ENCODE measurements at regions not wholly inside any gene's neighbourhood (a gene's known extent, or its start where the extent isn't known, plus 50 kb on each side); places are given as distances from the start of the nearest gene placed in this dataset.

DNA sequence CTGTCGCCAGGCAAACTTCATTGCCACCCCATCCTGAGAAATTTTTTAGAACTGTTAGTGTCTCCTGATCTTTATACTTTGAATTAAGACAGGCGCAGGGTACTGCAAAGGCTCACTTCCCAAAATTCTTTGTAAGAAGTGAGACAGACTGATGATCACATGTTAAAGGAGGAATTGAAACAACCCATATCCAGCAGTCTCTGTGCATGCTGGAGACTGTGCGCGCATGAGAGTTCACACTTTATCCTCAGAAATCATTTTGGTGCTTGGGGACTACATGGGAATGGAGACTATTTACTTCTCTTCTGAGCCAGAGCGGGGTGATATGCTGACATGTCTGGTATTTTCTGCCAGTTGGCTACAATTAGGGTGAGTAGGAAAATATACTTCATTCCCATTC lies 91.2 kb downstream of the ZNF474 start:
- H3K4me1 Mint-ChIP-seq, result peaks cover 12% of the 10 kb centered on the region
- H3K27me3 Mint-ChIP-seq (ENCODE audit: low read depth), result no peaks in the 10 kb centered on the region; the same call in 1 of the 2 replicates
- ATAC-seq (no peak), DNase-seq (ENCODE audit: low spot score) (no peak)
- H3K9me3 Mint-ChIP-seq, result peaks cover 21% of the 10 kb centered on the region
- H3K36me3 Mint-ChIP-seq, result peaks cover 3% of the 10 kb centered on the region; the same call in 1 of the 2 replicates
- no peak overlapping the region for H3K27ac Mint-ChIP-seq
- ChIA-PET CTCF (no interaction called here), POLR2A (no interaction called here)
- TF ChIP-seq SMAD4 (CRISPR knock-in tag; IDR thresholded peaks at IDR 0.05), result no peak
- no peak for TF ChIP-seq TEAD4 (CRISPR knock-in tag; IDR thresholded peaks at IDR 0.05)
- no peak for TF ChIP-seq ZNF423 (CRISPR knock-in tag; IDR thresholded peaks at IDR 0.05)
- TF ChIP-seq, protein P1, sequence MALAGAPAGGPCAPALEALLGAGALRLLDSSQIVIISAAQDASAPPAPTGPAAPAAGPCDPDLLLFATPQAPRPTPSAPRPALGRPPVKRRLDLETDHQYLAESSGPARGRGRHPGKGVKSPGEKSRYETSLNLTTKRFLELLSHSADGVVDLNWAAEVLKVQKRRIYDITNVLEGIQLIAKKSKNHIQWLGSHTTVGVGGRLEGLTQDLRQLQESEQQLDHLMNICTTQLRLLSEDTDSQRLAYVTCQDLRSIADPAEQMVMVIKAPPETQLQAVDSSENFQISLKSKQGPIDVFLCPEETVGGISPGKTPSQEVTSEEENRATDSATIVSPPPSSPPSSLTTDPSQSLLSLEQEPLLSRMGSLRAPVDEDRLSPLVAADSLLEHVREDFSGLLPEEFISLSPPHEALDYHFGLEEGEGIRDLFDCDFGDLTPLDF (CRISPR knock-in tag; IDR thresholded peaks at IDR 0.05), result no peak
- no peak for TF ChIP-seq CREB1 (CRISPR knock-in tag; IDR thresholded peaks at IDR 0.05)
- no peak for TF ChIP-seq ELF4 (CRISPR knock-in tag; IDR thresholded peaks at IDR 0.05; ENCODE audit: low read depth)
- TF ChIP-seq JAZF1 (CRISPR knock-in tag; IDR thresholded peaks at IDR 0.05), result no peak
- no peak for TF ChIP-seq ZNF671 (CRISPR knock-in tag; IDR thresholded peaks at IDR 0.05)
- TF ChIP-seq JUN (CRISPR knock-in tag; IDR thresholded peaks at IDR 0.05), result no peak
- TF ChIP-seq, protein P2, sequence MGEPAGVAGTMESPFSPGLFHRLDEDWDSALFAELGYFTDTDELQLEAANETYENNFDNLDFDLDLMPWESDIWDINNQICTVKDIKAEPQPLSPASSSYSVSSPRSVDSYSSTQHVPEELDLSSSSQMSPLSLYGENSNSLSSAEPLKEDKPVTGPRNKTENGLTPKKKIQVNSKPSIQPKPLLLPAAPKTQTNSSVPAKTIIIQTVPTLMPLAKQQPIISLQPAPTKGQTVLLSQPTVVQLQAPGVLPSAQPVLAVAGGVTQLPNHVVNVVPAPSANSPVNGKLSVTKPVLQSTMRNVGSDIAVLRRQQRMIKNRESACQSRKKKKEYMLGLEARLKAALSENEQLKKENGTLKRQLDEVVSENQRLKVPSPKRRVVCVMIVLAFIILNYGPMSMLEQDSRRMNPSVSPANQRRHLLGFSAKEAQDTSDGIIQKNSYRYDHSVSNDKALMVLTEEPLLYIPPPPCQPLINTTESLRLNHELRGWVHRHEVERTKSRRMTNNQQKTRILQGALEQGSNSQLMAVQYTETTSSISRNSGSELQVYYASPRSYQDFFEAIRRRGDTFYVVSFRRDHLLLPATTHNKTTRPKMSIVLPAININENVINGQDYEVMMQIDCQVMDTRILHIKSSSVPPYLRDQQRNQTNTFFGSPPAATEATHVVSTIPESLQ (CRISPR knock-in tag; IDR thresholded peaks at IDR 0.05), result no peak
- no peak for TF ChIP-seq TP53 (CRISPR knock-in tag; IDR thresholded peaks at IDR 0.05)
- no peak for TF ChIP-seq ESRRA (CRISPR knock-in tag; IDR thresholded peaks at IDR 0.05; ENCODE audit: borderline replicate concordance)
- TF ChIP-seq, protein P3, sequence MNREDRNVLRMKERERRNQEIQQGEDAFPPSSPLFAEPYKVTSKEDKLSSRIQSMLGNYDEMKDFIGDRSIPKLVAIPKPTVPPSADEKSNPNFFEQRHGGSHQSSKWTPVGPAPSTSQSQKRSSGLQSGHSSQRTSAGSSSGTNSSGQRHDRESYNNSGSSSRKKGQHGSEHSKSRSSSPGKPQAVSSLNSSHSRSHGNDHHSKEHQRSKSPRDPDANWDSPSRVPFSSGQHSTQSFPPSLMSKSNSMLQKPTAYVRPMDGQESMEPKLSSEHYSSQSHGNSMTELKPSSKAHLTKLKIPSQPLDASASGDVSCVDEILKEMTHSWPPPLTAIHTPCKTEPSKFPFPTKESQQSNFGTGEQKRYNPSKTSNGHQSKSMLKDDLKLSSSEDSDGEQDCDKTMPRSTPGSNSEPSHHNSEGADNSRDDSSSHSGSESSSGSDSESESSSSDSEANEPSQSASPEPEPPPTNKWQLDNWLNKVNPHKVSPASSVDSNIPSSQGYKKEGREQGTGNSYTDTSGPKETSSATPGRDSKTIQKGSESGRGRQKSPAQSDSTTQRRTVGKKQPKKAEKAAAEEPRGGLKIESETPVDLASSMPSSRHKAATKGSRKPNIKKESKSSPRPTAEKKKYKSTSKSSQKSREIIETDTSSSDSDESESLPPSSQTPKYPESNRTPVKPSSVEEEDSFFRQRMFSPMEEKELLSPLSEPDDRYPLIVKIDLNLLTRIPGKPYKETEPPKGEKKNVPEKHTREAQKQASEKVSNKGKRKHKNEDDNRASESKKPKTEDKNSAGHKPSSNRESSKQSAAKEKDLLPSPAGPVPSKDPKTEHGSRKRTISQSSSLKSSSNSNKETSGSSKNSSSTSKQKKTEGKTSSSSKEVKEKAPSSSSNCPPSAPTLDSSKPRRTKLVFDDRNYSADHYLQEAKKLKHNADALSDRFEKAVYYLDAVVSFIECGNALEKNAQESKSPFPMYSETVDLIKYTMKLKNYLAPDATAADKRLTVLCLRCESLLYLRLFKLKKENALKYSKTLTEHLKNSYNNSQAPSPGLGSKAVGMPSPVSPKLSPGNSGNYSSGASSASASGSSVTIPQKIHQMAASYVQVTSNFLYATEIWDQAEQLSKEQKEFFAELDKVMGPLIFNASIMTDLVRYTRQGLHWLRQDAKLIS (CRISPR knock-in tag; IDR thresholded peaks at IDR 0.05; ENCODE audit: borderline replicate concordance), result no peak
- no peak for TF ChIP-seq ZNF219 (CRISPR knock-in tag; IDR thresholded peaks at IDR 0.05; ENCODE audit: borderline replicate concordance)
- TF ChIP-seq, protein P4, sequence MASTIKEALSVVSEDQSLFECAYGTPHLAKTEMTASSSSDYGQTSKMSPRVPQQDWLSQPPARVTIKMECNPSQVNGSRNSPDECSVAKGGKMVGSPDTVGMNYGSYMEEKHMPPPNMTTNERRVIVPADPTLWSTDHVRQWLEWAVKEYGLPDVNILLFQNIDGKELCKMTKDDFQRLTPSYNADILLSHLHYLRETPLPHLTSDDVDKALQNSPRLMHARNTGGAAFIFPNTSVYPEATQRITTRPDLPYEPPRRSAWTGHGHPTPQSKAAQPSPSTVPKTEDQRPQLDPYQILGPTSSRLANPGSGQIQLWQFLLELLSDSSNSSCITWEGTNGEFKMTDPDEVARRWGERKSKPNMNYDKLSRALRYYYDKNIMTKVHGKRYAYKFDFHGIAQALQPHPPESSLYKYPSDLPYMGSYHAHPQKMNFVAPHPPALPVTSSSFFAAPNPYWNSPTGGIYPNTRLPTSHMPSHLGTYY (CRISPR knock-in tag; IDR thresholded peaks at IDR 0.05), result no peak
- H3K4me3 Mint-ChIP-seq, result no peak overlapping the region

DNA sequence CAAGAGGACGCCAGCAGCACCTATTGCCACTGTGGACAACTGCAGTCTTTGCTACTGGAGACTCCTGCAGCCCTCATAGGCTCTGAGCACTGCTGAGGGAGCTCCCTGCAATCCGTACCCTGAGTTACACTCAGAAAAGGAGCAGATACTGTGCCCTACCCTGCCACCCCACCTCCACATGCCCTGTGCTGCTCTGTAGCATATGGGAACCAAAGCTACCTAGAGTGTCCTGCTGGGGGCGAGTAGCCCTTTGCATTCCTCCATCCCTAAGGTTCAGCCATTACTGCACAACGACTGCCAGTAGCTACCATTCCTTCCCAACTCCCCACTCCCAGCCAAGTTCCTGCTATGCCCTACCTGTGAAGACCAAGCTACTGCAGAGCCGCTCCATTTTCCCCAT lies 90.2 kb upstream of the SNCAIP start:
- H3K4me3 Mint-ChIP-seq, result no peak overlapping the region
- peak; percentile 94 for ATAC-seq
- DNase-seq (ENCODE audit: low spot score), result peak; percentile 15
- no peaks in the 10 kb centered on the region; the same call in 1 of the 2 replicates for H3K27me3 Mint-ChIP-seq (ENCODE audit: low read depth)
- peak overlapping the region; percentile 21; the same call in 1 of the 2 replicates for H3K27ac Mint-ChIP-seq
- H3K36me3 Mint-ChIP-seq, result peaks cover 3% of the 10 kb centered on the region; the same call in 1 of the 2 replicates
- ChIA-PET CTCF (interaction anchor here (0.6 to 0.9 kb wide), 2 partner anchors 9 to 192 kb away, joined by 3 to 4 read pairs; no protein-coding TSS in a partner anchor), POLR2A (no interaction called here)
- peaks cover 10% of the 10 kb centered on the region for H3K4me1 Mint-ChIP-seq
- H3K9me3 Mint-ChIP-seq, result peaks cover 21% of the 10 kb centered on the region
- TF ChIP-seq ZNF317 (CRISPR knock-in tag; IDR thresholded peaks at IDR 0.05; ENCODE audit: borderline replicate concordance, low read depth) (no peak), NFATC4 (CRISPR knock-in tag; IDR thresholded peaks at IDR 0.05) (no peak), RELA (CRISPR knock-in tag; IDR thresholded peaks at IDR 0.05; ENCODE audit: borderline replicate concordance) (no peak)
- TF ChIP-seq, protein P5, sequence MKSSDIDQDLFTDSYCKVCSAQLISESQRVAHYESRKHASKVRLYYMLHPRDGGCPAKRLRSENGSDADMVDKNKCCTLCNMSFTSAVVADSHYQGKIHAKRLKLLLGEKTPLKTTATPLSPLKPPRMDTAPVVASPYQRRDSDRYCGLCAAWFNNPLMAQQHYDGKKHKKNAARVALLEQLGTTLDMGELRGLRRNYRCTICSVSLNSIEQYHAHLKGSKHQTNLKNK (CRISPR knock-in tag; IDR thresholded peaks at IDR 0.05), result no peak
- TF ChIP-seq, protein P6, sequence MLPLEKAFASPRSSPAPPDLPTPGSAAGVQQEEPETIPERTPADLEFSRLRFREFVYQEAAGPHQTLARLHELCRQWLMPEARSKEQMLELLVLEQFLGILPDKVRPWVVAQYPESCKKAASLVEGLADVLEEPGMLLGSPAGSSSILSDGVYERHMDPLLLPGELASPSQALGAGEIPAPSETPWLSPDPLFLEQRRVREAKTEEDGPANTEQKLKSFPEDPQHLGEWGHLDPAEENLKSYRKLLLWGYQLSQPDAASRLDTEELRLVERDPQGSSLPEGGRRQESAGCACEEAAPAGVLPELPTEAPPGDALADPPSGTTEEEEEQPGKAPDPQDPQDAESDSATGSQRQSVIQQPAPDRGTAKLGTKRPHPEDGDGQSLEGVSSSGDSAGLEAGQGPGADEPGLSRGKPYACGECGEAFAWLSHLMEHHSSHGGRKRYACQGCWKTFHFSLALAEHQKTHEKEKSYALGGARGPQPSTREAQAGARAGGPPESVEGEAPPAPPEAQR (CRISPR knock-in tag; IDR thresholded peaks at IDR 0.05), result no peak
- TF ChIP-seq, protein P2 (CRISPR knock-in tag; IDR thresholded peaks at IDR 0.05), result no peak
- TF ChIP-seq, protein P7, sequence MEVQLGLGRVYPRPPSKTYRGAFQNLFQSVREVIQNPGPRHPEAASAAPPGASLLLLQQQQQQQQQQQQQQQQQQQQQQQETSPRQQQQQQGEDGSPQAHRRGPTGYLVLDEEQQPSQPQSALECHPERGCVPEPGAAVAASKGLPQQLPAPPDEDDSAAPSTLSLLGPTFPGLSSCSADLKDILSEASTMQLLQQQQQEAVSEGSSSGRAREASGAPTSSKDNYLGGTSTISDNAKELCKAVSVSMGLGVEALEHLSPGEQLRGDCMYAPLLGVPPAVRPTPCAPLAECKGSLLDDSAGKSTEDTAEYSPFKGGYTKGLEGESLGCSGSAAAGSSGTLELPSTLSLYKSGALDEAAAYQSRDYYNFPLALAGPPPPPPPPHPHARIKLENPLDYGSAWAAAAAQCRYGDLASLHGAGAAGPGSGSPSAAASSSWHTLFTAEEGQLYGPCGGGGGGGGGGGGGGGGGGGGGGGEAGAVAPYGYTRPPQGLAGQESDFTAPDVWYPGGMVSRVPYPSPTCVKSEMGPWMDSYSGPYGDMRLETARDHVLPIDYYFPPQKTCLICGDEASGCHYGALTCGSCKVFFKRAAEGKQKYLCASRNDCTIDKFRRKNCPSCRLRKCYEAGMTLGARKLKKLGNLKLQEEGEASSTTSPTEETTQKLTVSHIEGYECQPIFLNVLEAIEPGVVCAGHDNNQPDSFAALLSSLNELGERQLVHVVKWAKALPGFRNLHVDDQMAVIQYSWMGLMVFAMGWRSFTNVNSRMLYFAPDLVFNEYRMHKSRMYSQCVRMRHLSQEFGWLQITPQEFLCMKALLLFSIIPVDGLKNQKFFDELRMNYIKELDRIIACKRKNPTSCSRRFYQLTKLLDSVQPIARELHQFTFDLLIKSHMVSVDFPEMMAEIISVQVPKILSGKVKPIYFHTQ (CRISPR knock-in tag; IDR thresholded peaks at IDR 0.05), result no peak
